Activated naive CD4-positive, alpha-beta T cell treated with anti-CD3 and anti-CD28 coated beads, Interleukin-2, amount 50 U/mL, for 72 hours (primary cell): ENCODE measurements at regions not wholly inside any gene's neighbourhood (a gene's known extent, or its start where the extent isn't known, plus 50 kb on each side); places are given as distances from the start of the nearest gene placed in this dataset.
"Not testable (repeated sequence)": the region's sequence is repeated elsewhere in the genome, so short reads cannot be mapped to it uniquely, and the experiment has no call there.

Experiments
- ATAC-seq, 2 donors: fragments of 150-1000 bp; cut with Tn5 transposase; 2 replicates each; pipeline ENCODE4 v1.10.0; 2021; ENCODE audit warnings: mild to moderate bottlenecking in 2 of 2, moderate library complexity in 2 of 2
- DNase-seq, 2 donors: peaks; one replicate each; pipeline ENCODE4 v3.0.0; 2021 to 2022; ENCODE audit warnings: low spot score in 2 of 2
- H3K27ac Mint-ChIP-seq, 2 donors: one replicate each; pipeline ENCODE4 v1.8.0; 2022; ENCODE audit warnings: mild to moderate bottlenecking in 2 of 2, mixed read lengths in 2 of 2
- H3K36me3 Mint-ChIP-seq, 2 donors: one replicate each; pipeline ENCODE4 v1.8.0; 2022; ENCODE audit warnings: mixed read lengths in 2 of 2
- H3K9me3 Mint-ChIP-seq, 2 donors: one replicate each; pipeline ENCODE4 v1.8.0; 2022; ENCODE audit warnings: mixed read lengths in 2 of 2

DNA sequence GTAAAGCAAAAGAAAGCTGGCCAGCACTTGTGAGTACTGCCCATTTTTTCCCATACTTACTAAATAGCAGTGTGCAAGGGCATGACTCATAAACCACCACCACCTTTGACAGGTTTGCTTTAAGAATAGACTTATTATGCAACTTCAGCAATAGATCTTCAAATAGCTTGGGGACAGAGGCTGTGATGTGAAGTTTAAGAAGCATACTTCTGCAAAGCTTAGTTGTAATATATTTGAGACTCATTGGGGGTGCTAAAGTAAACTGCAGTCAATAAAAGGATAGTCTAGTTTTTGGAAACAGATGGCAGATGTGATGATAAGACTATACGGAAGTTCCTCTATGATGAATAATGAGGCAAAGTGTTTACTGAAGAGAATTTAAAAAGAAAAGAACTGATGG is 210.0 kb downstream of the PLA2G4A start:
- no peaks in the 10 kb centered on the region for H3K9me3 Mint-ChIP-seq
- H3K36me3 Mint-ChIP-seq: no peaks in the 10 kb centered on the region
- H3K27ac Mint-ChIP-seq: no peak overlapping the region
- no peak for ATAC-seq
- no peak for DNase-seq

- DNase-seq: no peak
- no peak for ATAC-seq
- Mint-ChIP-seq H3K9me3 (no peaks in the 10 kb centered on the region), H3K27ac (no peak overlapping the region), H3K36me3 (no peaks in the 10 kb centered on the region)
Observed at GRCh38 chr1:187041104-187041503, 212.4 kb downstream of the PLA2G4A start.

DNA sequence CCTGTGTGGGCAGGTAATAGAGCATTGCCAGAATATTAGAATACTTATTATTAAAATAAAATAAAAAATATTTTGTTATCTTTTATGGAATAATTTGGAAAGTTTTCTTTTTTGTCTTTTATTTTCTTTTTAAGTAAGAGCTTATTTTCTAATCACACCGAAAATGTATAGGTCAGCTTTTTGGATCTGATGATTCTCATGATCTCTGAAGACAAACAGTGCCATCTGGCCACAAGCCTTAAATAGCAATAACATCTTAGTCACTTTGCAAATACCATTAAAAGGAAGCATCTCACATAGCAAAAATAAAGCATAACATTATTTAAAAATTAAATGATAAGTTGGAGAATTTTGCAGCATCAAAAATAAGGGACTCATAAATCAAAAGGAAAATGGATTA is 213.8 kb downstream of the PLA2G4A start:
- ATAC-seq (no peak), DNase-seq (no peak)
- no peaks in the 10 kb centered on the region for H3K9me3 Mint-ChIP-seq
- H3K36me3 Mint-ChIP-seq: no peaks in the 10 kb centered on the region
- H3K27ac Mint-ChIP-seq: no peak overlapping the region

DNA sequence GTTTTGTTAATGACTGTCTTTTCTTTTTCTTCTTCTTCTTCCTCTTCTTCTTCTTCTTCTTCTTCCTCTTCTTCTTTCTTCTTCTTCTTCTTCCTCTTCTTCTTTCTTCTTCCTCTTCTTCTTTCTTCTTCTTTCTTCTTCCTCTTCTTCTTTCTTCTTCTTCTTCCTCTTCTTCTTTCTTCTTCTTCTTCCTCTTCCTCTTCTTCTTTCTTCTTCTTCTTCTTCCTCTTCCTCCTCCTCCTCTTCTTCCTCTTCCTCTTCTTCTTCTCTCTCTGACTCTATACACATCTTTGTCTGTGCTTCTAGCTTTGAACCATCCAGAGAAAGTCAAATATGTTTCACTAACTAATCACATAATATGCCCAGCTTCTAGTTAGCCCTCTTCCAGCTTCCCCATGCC is 214.7 kb downstream of the PLA2G4A start:
- not testable (repeated sequence) for H3K27ac Mint-ChIP-seq, H3K9me3 Mint-ChIP-seq, DNase-seq, ATAC-seq, H3K36me3 Mint-ChIP-seq

DNA sequence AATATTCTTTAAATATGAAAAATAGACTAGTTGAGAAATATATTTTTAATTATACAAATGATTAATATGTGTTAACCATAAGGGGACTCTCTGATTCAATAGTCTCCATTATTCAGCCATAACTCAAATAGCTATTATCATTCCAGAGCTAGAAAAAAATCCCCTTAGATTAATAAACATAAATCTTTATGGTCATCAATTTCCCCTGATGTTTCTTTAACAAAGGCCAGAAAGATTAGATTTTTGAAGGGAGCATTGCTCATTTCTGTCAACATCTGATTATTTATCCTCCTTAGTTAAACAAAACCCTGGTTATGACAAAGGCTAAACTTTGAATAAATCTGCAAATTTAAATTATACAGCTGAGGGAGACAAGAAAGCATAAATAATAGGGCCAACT is 215.7 kb downstream of the PLA2G4A start:
- no peaks in the 10 kb centered on the region for H3K9me3 Mint-ChIP-seq
- no peak overlapping the region for H3K27ac Mint-ChIP-seq
- no peaks in the 10 kb centered on the region for H3K36me3 Mint-ChIP-seq
- DNase-seq: no peak
- ATAC-seq: no peak

GRCh38 chr1:187045371-187045770 is 216.6 kb downstream of the PLA2G4A start:
- Mint-ChIP-seq H3K36me3 (no peaks in the 10 kb centered on the region), H3K9me3 (no peaks in the 10 kb centered on the region), H3K27ac (no peak overlapping the region)
- DNase-seq (no peak), ATAC-seq (no peak)

- no peaks in the 10 kb centered on the region for H3K9me3 Mint-ChIP-seq
Observed at GRCh38 chr1:187046293-187046692, 217.5 kb downstream of the PLA2G4A start.

GRCh38 chr1:187047298-187047697 is 218.5 kb downstream of the PLA2G4A start:
- DNase-seq (no peak), ATAC-seq (no peak)
- Mint-ChIP-seq H3K36me3 (no peaks in the 10 kb centered on the region), H3K9me3 (no peaks in the 10 kb centered on the region), H3K27ac (no peak overlapping the region)

More at GRCh38 chr1:187046293-187046692, 217.5 kb downstream of the PLA2G4A start:
- ATAC-seq (no peak), DNase-seq (no peak)
- Mint-ChIP-seq H3K36me3 (no peaks in the 10 kb centered on the region), H3K27ac (no peak overlapping the region)

DNA sequence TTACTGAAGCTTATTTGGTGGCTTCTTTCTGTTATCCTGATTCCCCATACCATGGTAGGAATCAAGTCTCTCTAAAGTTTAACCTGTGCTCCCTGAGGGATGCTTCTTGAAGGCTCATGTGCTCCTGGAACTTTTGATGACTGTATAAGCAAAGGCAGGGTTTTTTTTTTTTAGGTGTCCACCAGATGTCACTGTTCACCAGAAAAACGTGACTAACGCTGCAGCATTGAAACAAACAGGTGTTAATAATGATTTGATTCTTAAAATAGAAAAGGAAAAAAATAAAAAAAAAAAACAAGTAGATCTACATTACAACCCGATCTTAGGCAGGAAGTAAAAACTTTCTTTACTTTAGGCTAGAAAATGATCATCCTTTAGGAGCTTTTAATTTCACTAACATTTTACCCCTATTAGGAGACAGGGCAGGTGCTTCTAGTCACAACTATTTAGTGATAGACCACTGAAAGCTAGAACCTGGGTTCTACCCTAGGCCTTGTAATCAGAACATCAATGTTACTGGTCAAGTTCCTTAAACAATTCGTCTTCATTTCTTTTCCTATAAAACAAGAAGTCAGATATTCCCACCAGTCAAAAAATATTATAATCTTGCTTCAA is 223.0 kb downstream of the PLA2G4A start:
- Mint-ChIP-seq H3K27ac (no peak overlapping the region), H3K9me3 (no peaks in the 10 kb centered on the region), H3K36me3 (no peaks in the 10 kb centered on the region)
- DNase-seq (peak in 1 of 2 donors; percentile 19), ATAC-seq (no peak)

GRCh38 chr1:187053876-187054275 is 225.1 kb downstream of the PLA2G4A start:
- no peaks in the 10 kb centered on the region for H3K36me3 Mint-ChIP-seq
- no peak overlapping the region for H3K27ac Mint-ChIP-seq
- DNase-seq (no peak), ATAC-seq (no peak)
- H3K9me3 Mint-ChIP-seq: no peaks in the 10 kb centered on the region

GRCh38 chr1:187054862-187055757 is 226.4 kb downstream of the PLA2G4A start:
- ATAC-seq: no peak
- DNase-seq: no peak
- Mint-ChIP-seq H3K9me3 (no peaks in the 10 kb centered on the region), H3K27ac (peak overlapping the region in 1 of 2 donors; percentile 5), H3K36me3 (no peaks in the 10 kb centered on the region)

DNA sequence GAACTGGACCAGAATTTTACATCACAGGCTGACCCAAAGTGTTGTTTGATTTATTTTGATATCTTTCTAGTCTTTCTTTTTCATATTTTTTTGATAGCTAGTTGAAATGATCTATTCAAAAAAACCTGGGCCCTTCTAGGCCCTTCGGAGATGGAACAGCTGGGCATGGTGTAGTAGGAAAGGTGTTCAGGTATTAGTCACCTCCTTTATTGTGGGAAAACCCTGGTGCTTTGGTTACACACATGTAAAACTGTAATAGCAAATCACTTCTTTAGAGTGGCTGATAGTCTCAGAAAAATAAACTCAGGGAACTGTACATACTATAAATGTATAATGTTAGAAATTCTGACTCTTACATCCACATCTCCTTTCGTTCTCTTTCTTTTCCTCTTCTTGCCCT is 234.5 kb downstream of the PLA2G4A start:
- ATAC-seq (no peak), DNase-seq (no peak)
- H3K36me3 Mint-ChIP-seq: no peaks in the 10 kb centered on the region
- H3K9me3 Mint-ChIP-seq: no peaks in the 10 kb centered on the region
- H3K27ac Mint-ChIP-seq: no peak overlapping the region

- no peak overlapping the region for H3K27ac Mint-ChIP-seq
- DNase-seq: no peak
- no peak for ATAC-seq
- no peaks in the 10 kb centered on the region for H3K36me3 Mint-ChIP-seq
- no peaks in the 10 kb centered on the region for H3K9me3 Mint-ChIP-seq
Observed at GRCh38 chr1:187067160-187067559, 238.4 kb downstream of the PLA2G4A start.

GRCh38 chr1:187070076-187070475 is 241.3 kb downstream of the PLA2G4A start:
- Mint-ChIP-seq H3K9me3 (peaks cover 0 to 9% of the 10 kb centered on the region in 2 donors), H3K27ac (no peak overlapping the region), H3K36me3 (peaks cover 11 to 13% of the 10 kb centered on the region in 2 donors)
- DNase-seq: no peak
- no peak for ATAC-seq

DNA sequence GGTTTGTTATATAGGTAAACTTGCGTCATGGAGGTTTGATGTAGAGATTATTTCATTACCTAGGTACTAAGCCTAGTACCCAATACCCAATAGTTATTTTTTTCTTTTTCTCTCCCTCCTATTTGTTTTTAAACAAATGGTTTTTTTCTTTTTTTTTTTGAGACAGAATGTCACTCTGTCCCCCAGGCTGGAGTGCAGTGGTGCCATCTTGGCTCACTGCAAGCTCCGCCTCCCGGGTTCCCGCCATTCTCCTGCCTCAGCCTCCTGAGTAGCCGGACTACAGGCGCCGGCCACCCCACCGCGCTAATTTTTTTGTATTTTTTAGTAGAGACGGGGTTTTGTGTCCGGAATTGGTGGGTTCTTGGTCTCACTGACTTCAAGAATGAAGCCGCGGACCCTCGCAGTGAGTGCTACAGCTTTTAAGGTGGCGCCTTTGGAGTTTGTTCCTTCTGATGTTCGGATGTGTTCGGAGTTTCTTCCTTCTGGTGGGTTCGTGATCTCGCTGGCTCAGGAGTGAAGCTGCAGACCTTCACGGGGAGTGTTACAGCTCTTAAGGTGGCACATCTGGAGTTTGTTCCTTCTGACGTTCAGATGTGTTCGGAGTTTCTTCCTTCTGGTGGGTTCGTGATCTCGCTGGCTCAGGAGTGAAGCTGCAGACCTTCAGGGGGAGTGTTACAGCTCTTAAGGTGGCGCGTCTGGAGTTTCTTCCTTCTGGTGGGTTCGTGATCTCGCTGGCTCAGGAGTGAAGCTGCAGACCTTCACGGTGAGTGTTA is 243.7 kb downstream of the PLA2G4A start:
- peak; percentile 61 to 66 for ATAC-seq
- DNase-seq: peak in 1 of 2 donors; percentile 7
- not testable (repeated sequence) for H3K9me3 Mint-ChIP-seq
- Mint-ChIP-seq H3K27ac (peak overlapping the region; percentile 89 to 90), H3K36me3 (peaks cover 11 to 13% of the 10 kb centered on the region in 2 donors)

DNA sequence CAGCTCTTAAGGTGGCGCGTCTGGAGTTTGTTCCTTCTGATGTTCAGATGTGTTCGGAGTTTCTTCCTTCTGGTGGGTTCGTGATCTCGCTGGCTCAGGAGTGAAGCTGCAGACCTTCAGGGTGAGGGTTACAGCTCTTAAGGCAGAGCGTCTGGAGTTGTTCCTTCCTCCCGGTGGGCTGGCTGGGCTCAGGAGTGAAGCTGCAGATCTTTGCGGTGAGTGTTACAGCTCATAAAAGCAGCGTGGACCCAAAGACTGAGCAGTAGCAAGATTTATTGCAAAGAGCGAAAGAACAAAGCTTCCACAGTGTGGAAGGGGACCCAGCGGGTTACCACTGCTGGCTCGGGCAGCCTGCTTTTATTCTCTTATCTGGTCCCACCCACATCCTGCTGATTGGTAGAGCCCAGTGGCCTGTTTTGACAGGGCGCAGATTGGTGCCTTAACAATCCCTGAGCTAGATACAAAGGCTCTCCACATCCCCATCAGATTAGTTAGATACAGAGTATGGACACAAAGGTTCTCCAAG is 244.3 kb downstream of the PLA2G4A start:
- ATAC-seq: peak; percentile 22 to 34
- Mint-ChIP-seq H3K27ac (peak overlapping the region; percentile 89 to 90), H3K36me3 (peaks cover 11 to 13% of the 10 kb centered on the region in 2 donors)
- H3K9me3 Mint-ChIP-seq: not testable (repeated sequence)
- peak in 1 of 2 donors; percentile 19 for DNase-seq
